Keratinocyte (primary cell): ENCODE measurements at regions not wholly inside any gene's neighbourhood (a gene's known extent, or its start where the extent isn't known, plus 50 kb on each side); places are given as distances from the start of the nearest gene placed in this dataset.

Experiments used
- DNase-seq: peaks from one replicate; pipeline ENCODE4 v3.0.0-alpha.2; 2011; ENCODE audit warnings: low read depth, missing footprints, low spot score
- FAIRE-seq: peaks from 2 replicates; lab custom pipeline; 2011; peaks lifted over from hg19 to GRCh38; lab: Jason Lieb, UNC
- H2AFZ ChIP-seq: 2 replicates; pipeline ENCODE4 v1.6.0; 2012; ENCODE audit warnings: low read length, control low read depth, inconsistent platforms; ENCODE audit not compliant: control insufficient read depth
- H3K27ac ChIP-seq: 2 replicates; pipeline ENCODE4 v1.5.1; 2011; ENCODE audit warnings: low read length; ENCODE audit not compliant: control insufficient read depth, insufficient read depth
- H3K27me3 ChIP-seq: 3 replicates; pipeline ENCODE4 v1.6.0; 2011; ENCODE audit warnings: low read length; ENCODE audit not compliant: control insufficient read depth, insufficient read depth; ENCODE audit errors: extremely low read depth
- H3K36me3 ChIP-seq, 2 experiments: 2 replicates in 1 of 2; 3 replicates in 1 of 2; pipeline ENCODE4 v1.5.1; 2011; ENCODE audit warnings: low read length in 2 of 2, mild to moderate bottlenecking in 1 of 2; ENCODE audit not compliant: control insufficient read depth in 2 of 2, insufficient read depth in 2 of 2; ENCODE audit errors: extremely low read depth in 1 of 2
- H3K4me1 ChIP-seq: 3 replicates; pipeline ENCODE4 v1.5.1; 2011; ENCODE audit warnings: low read length; ENCODE audit not compliant: control insufficient read depth, insufficient read depth; ENCODE audit errors: extremely low read depth
- H3K4me2 ChIP-seq: 3 replicates; pipeline ENCODE4 v1.6.0; 2011; ENCODE audit warnings: low read depth, low read length; ENCODE audit not compliant: control insufficient read depth, insufficient read depth; ENCODE audit errors: extremely low read depth
- H3K4me3 ChIP-seq, 3 experiments: fragments of 200-600 bp in 1 of 3; sonication (generic) in 1 of 3; 2 replicates in 2 of 3; 3 replicates in 1 of 3; pipeline ENCODE4 v1.5.1; 2011 to 2016; ENCODE audit warnings: low read length in 3 of 3, mild to moderate bottlenecking in 3 of 3, control low read depth in 2 of 3, inconsistent platforms in 1 of 3, low read depth in 1 of 3, mixed read lengths in 1 of 3, mixed run types in 1 of 3, moderate library complexity in 1 of 3; ENCODE audit not compliant: control insufficient read depth in 2 of 3, insufficient read depth in 2 of 3; ENCODE audit errors: extremely low read depth in 1 of 3
- H3K79me2 ChIP-seq: 2 replicates; pipeline ENCODE4 v1.6.0; 2012; ENCODE audit warnings: low read length; ENCODE audit not compliant: control insufficient read depth, insufficient read depth
- H3K9ac ChIP-seq: 3 replicates; pipeline ENCODE4 v1.6.0; 2011; ENCODE audit warnings: low read length; ENCODE audit not compliant: control insufficient read depth, insufficient read depth; ENCODE audit errors: extremely low read depth
- H3K9me1 ChIP-seq: 3 replicates; pipeline ENCODE4 v1.6.0; 2011; ENCODE audit warnings: low read length; ENCODE audit not compliant: control insufficient read depth, insufficient read depth; ENCODE audit errors: extremely low read depth
- H3K9me3 ChIP-seq: 2 replicates; pipeline ENCODE4 v1.5.1; 2012; ENCODE audit warnings: low read depth, low read length; ENCODE audit not compliant: control insufficient read depth
- H4K20me1 ChIP-seq: 3 replicates; pipeline ENCODE4 v1.6.0; 2011; ENCODE audit warnings: low read length; ENCODE audit not compliant: control insufficient read depth, insufficient read depth; ENCODE audit errors: extremely low read depth
- EZH2 ChIP-seq: IDR thresholded peaks from one replicate; pipeline ENCODE4 v1.6.1; 2012; ENCODE audit warnings: inconsistent platforms, mild to moderate bottlenecking, low read length, moderate library complexity
- dilution Hi-C: fragments of 300-500 bp; cut with MboI; formaldehyde crosslinking; loops from one replicate; pipeline ENCODE4 v1.7.0; 2020; ENCODE audit warnings: low sequenced_read_pairs; ENCODE audit not compliant: extremely low pct_ligation_motif_present
- TF ChIP-seq, protein P1 (sequence below), 3 experiments: IDR thresholded peaks in 1 of 3; conservative IDR thresholded peaks in 1 of 3; optimal IDR thresholded peaks in 1 of 3; 2 replicates in 2 of 3; 3 replicates in 1 of 3; pipeline versions ENCODE3 to v1.5.1; 2011; ENCODE audit warnings: low read length in 3 of 3, mild to moderate bottlenecking in 3 of 3, moderate library complexity in 2 of 3, control low read depth in 1 of 3, inconsistent platforms in 1 of 3; ENCODE audit not compliant: insufficient read depth in 2 of 3; ENCODE audit errors: extremely low read depth in 1 of 3

DNA sequence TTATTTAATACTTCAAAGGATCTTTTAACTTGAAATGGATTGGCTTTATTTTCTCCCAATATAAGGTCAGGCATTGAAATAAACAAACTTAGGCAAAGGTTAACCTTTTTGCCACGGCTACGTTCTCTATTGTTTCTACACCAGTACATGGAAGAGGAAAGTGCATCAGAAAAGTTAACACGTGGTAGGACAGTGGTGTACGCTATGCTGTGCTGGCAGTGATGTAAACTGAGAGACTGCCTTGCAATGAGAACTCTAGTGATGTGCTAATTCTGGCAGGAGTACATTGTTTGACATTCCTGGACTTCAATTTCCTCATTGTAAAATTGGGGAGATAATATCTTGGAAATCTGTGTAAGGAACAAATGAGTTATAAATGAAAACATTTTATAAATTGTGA is 208.2 kb downstream of the TMA16 start:
- Histone ChIP-seq H3K79me2 (no peaks in the 10 kb centered on the region), H3K4me2 (no peak overlapping the region), H3K9me1 (no peaks in the 10 kb centered on the region), H3K9me3 (no peaks in the 10 kb centered on the region), H3K4me3 (no peak overlapping the region), H3K36me3 (no peaks in the 10 kb centered on the region), H3K27me3 (no peaks in the 10 kb centered on the region), H4K20me1 (no peaks in the 10 kb centered on the region), H2AFZ (no peak overlapping the region), H3K27ac (no peak overlapping the region), H3K4me1 (no peaks in the 10 kb centered on the region), H3K9ac (no peak overlapping the region)
- TF ChIP-seq, protein P1, sequence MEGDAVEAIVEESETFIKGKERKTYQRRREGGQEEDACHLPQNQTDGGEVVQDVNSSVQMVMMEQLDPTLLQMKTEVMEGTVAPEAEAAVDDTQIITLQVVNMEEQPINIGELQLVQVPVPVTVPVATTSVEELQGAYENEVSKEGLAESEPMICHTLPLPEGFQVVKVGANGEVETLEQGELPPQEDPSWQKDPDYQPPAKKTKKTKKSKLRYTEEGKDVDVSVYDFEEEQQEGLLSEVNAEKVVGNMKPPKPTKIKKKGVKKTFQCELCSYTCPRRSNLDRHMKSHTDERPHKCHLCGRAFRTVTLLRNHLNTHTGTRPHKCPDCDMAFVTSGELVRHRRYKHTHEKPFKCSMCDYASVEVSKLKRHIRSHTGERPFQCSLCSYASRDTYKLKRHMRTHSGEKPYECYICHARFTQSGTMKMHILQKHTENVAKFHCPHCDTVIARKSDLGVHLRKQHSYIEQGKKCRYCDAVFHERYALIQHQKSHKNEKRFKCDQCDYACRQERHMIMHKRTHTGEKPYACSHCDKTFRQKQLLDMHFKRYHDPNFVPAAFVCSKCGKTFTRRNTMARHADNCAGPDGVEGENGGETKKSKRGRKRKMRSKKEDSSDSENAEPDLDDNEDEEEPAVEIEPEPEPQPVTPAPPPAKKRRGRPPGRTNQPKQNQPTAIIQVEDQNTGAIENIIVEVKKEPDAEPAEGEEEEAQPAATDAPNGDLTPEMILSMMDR (optimal IDR thresholded peaks at IDR 0.05 in 1 of 3, IDR thresholded peaks at IDR 0.05 in 1 of 3, conservative IDR thresholded peaks at IDR 0.05 in 1 of 3; ENCODE audit: extremely low read depth in 1 of 3, insufficient read depth in 2 of 3, low read length in 3 of 3) = no peak
- no peak for TF ChIP-seq EZH2
- dilution Hi-C loops = no loop called here
- no peak for DNase-seq
- FAIRE-seq = no peak

DNA sequence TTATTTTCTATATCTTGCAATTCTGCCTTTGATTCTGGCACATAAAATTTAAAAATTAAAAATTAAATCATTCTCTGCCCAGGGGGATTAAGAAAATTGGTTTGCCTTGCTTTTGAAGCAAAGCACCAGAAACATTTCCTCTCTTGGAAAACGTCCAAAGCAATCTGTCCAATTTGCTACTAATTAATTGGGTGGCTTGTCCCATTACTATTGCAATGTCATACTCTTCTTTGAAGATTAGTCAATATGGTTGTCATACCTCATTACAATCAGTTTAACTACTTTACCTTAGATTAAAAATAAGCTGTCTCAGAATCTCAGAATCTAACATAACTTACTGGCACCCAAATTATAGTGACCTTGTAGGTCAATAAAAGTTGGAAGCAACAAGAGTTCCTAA is 208.8 kb downstream of the TMA16 start:
- Histone ChIP-seq H3K27ac (no peak overlapping the region), H3K4me1 (no peaks in the 10 kb centered on the region), H3K27me3 (no peaks in the 10 kb centered on the region), H3K4me2 (no peak overlapping the region), H2AFZ (no peak overlapping the region), H3K9me3 (no peaks in the 10 kb centered on the region), H3K9me1 (no peaks in the 10 kb centered on the region), H4K20me1 (no peaks in the 10 kb centered on the region), H3K79me2 (no peaks in the 10 kb centered on the region), H3K36me3 (no peaks in the 10 kb centered on the region), H3K4me3 (no peak overlapping the region), H3K9ac (no peak overlapping the region)
- dilution Hi-C loops = no loop called here
- no peak for DNase-seq
- no peak for TF ChIP-seq EZH2
- TF ChIP-seq, protein P1 (optimal IDR thresholded peaks at IDR 0.05 in 1 of 3, IDR thresholded peaks at IDR 0.05 in 1 of 3, conservative IDR thresholded peaks at IDR 0.05 in 1 of 3; ENCODE audit: extremely low read depth in 1 of 3, insufficient read depth in 2 of 3, low read length in 3 of 3) = no peak
- no peak for FAIRE-seq
